HCT116 (cell line): ENCODE measurements at regions not wholly inside any gene's neighbourhood (a gene's known extent, or its start where the extent isn't known, plus 50 kb on each side); places are given as distances from the start of the nearest gene placed in this dataset.

ENCODE experiments used
- ATAC-seq: fragments of 200-7000 bp; cut with Tn5 transposase; 2 replicates; pipeline ENCODE4 v1.9.1; 2020; ENCODE audit warnings: mild to moderate bottlenecking, moderate library complexity
- BruUV-seq: library from RNA; stranded (reverse); fragments of 400-500 nt; replicated peaks from 2 replicates; lab custom pipeline; 2021; lab: Mats Ljungman, UMichigan
- CTCF ChIA-PET: fragments of 300-600 bp; sonication (Branson Sonifier 250); formaldehyde crosslinking; loops from one replicate; lab custom pipeline; 2021; ENCODE audit warnings: antibody characterized with exemption; lab: Charles Lee
- POLR2A ChIA-PET: fragments of 300-600, 350-600 bp; sonication (Branson Sonifier 250); formaldehyde crosslinking; loops from one replicate; lab custom pipeline; 2021; ENCODE audit warnings: antibody characterized with exemption; lab: Charles Lee
- RAD21 ChIA-PET, 2 experiments: fragments of 300-600 bp; sonication (Branson Sonifier 250); formaldehyde crosslinking; loops; one replicate each; lab custom pipeline; 2023; ENCODE audit warnings: low total read pairs in 2 of 2; ENCODE audit not compliant: uncharacterized antibody in 2 of 2, unreplicated experiment in 2 of 2, low non-redundant PET in 1 of 2; lab: Charles Lee
- DNase-seq: peaks from one replicate; pipeline ENCODE4 v3.0.0-alpha.2; 2010; ENCODE audit warnings: low read depth, low spot score
- H2AFZ ChIP-seq: fragments of 200-600 bp; shearing (Covaris generic), sonication (generic); 2 replicates; pipeline ENCODE4 v1.6.1; 2017; ENCODE audit warnings: low read depth, mixed run types, mixed read lengths, antibody characterized with exemption, low read length; ENCODE audit not compliant: poor library complexity, severe bottlenecking
- H3K27ac ChIP-seq: 2 replicates; pipeline ENCODE4 v1.5.1; 2012; ENCODE audit warnings: low read depth, low read length
- H3K27me3 ChIP-seq: fragments of 200-600 bp; sonication (generic); 2 replicates; pipeline ENCODE4 v1.6.1; 2016; ENCODE audit warnings: mixed run types, low read length, mixed read lengths; ENCODE audit not compliant: insufficient read depth
- H3K36me3 ChIP-seq, 2 experiments: fragments of 200-500 bp in 1 of 2; fragments of 200-600 bp in 1 of 2; sonication (Bioruptor generic) in 1 of 2; sonication (generic) in 1 of 2; 2 replicates each; pipeline versions ENCODE4 v1.5.1 to v1.6.1; 2014 to 2016; ENCODE audit warnings: low read length in 2 of 2, inconsistent platforms in 1 of 2, mixed read lengths in 1 of 2, mixed run types in 1 of 2; ENCODE audit not compliant: insufficient read depth in 2 of 2, control insufficient read depth in 1 of 2
- H3K4me1 ChIP-seq, 2 experiments: fragments of 200-600 bp in 1 of 2; sonication (generic) in 1 of 2; 2 replicates each; pipeline versions ENCODE4 v1.5.1 to v1.6.1; 2012 to 2017; ENCODE audit warnings: low read length in 2 of 2, inconsistent platforms in 1 of 2, mild to moderate bottlenecking in 1 of 2, mixed read lengths in 1 of 2, mixed run types in 1 of 2, moderate library complexity in 1 of 2; ENCODE audit not compliant: insufficient read depth in 2 of 2, control insufficient read depth in 1 of 2
- H3K4me2 ChIP-seq: fragments of 200-600 bp; sonication (generic); 2 replicates; pipeline ENCODE4 v1.6.1; 2017; ENCODE audit warnings: mixed run types, low read length, mixed read lengths
- H3K4me3 ChIP-seq, 2 experiments: fragments of 200-600 bp in 1 of 2; sonication (generic) in 1 of 2; replicated peaks in 1 of 2; 2 replicates each; pipeline ENCODE4 v1.5.1; 2011 to 2016; ENCODE audit warnings: low read length in 2 of 2, control low read depth in 1 of 2, low read depth in 1 of 2, mild to moderate bottlenecking in 1 of 2, mixed read lengths in 1 of 2, mixed run types in 1 of 2
- H3K79me2 ChIP-seq: fragments of 200-600 bp; sonication (generic); 2 replicates; pipeline ENCODE4 v1.6.1; 2017; ENCODE audit warnings: mild to moderate bottlenecking, mixed run types, low read length, moderate library complexity, mixed read lengths; ENCODE audit not compliant: insufficient read depth
- H3K9ac ChIP-seq: fragments of 200-600 bp; sonication (generic); 2 replicates; pipeline ENCODE4 v1.6.1; 2016; ENCODE audit warnings: low read length, mixed read lengths
- H3K9me2 ChIP-seq: fragments of 200-600 bp; sonication (generic), shearing (Covaris generic); 2 replicates; pipeline ENCODE4 v1.6.1; 2017; ENCODE audit warnings: mixed run types, mild to moderate bottlenecking, moderate library complexity; ENCODE audit not compliant: insufficient read depth
- H3K9me3 ChIP-seq, 2 experiments: fragments of 200-500 bp in 1 of 2; fragments of 200-600 bp in 1 of 2; sonication (Bioruptor generic) in 1 of 2; sonication (generic) in 1 of 2; 2 replicates each; pipeline ENCODE4 v1.6.1; 2014 to 2017; ENCODE audit warnings: low read length in 2 of 2, mixed read lengths in 2 of 2, inconsistent platforms in 1 of 2, low read depth in 1 of 2, mild to moderate bottlenecking in 1 of 2, mixed run types in 1 of 2, moderate library complexity in 1 of 2; ENCODE audit not compliant: control insufficient read depth in 1 of 2, insufficient read depth in 1 of 2
- H4K20me1 ChIP-seq: fragments of 200-600 bp; sonication (generic), shearing (Covaris generic); 2 replicates; pipeline ENCODE4 v1.6.1; 2017; ENCODE audit warnings: mixed run types, mild to moderate bottlenecking, moderate library complexity; ENCODE audit not compliant: insufficient read depth
- CBX3 ChIP-seq: IDR thresholded peaks from 2 replicates; pipeline ENCODE4 v1.6.1; 2012; ENCODE audit warnings: low read depth
- EGR1 ChIP-seq: IDR thresholded peaks from 2 replicates; pipeline ENCODE4 v1.6.1; 2012; ENCODE audit warnings: low read depth
- EZH2phosphoT487 ChIP-seq: fragments of 200-600 bp; IDR thresholded peaks from 2 replicates; pipeline ENCODE4 v1.6.1; 2018; ENCODE audit warnings: antibody characterized with exemption, borderline replicate concordance
- FOSL1 ChIP-seq: IDR thresholded peaks from 2 replicates; pipeline ENCODE4 v1.6.1; 2012; ENCODE audit warnings: low read depth
- JUND ChIP-seq: IDR thresholded peaks from 2 replicates; pipeline ENCODE4 v1.6.1; 2012
- POLR2AphosphoS5 ChIP-seq: IDR thresholded peaks from 2 replicates; pipeline ENCODE4 v1.6.1; 2011; ENCODE audit warnings: mild to moderate bottlenecking, low read depth, low read length, moderate library complexity
- TCF7L2 ChIP-seq: IDR thresholded peaks from 2 replicates; pipeline ENCODE4 v1.7.0; 2011; ENCODE audit warnings: borderline replicate concordance, inconsistent platforms; ENCODE audit not compliant: insufficient read depth, insufficient read length; ENCODE audit errors: extremely low read depth
- ZBTB33 ChIP-seq: IDR thresholded peaks from 2 replicates; pipeline ENCODE4 v1.6.1; 2011; ENCODE audit warnings: mild to moderate bottlenecking, low read length, moderate library complexity; ENCODE audit not compliant: insufficient replicate concordance; ENCODE audit errors: extremely low read depth
- ZFX ChIP-seq: fragments of 450-650 bp; IDR thresholded peaks from 2 replicates; pipeline ENCODE4 v1.6.1; 2017
- intact Hi-C: fragments of 100-400 bp; cut with micrococcal nuclease; formaldehyde crosslinking; loops from 2 replicates; pipeline ENCODE4 v1.10.0; 2022

- no peaks in the 10 kb centered on the region for H3K9me2 ChIP-seq
- ChIA-PET POLR2A (no interaction called here), CTCF (no interaction called here), RAD21 (no interaction called here)
- no peaks in the 10 kb centered on the region for H3K36me3 ChIP-seq
- H3K79me2 ChIP-seq = no peaks in the 10 kb centered on the region
- no peak overlapping the region for H3K27ac ChIP-seq
- BruUV-seq = no TSS peak
- H3K4me3 ChIP-seq = no peak overlapping the region
- ATAC-seq (no peak), DNase-seq (no peak)
- intact Hi-C loops = no loop called here
- peaks cover 15% of the 10 kb centered on the region; the same call in 1 of the 2 replicates for H3K27me3 ChIP-seq
- no peaks in the 10 kb centered on the region for H3K4me1 ChIP-seq
- H2AFZ ChIP-seq = no peak overlapping the region
- no peak overlapping the region for H3K4me2 ChIP-seq
- H3K9ac ChIP-seq = no peak overlapping the region
- TF ChIP-seq CBX3 (no peak), FOSL1 (no peak), TCF7L2 (no peak), POLR2AphosphoS5 (no peak), EGR1 (no peak), ZBTB33 (no peak), JUND (no peak)
- H3K9me3 ChIP-seq = no peaks in the 10 kb centered on the region
- H4K20me1 ChIP-seq = no peaks in the 10 kb centered on the region
Measured at GRCh38 chr2:239473211-239473805, 72.5 kb upstream of the HDAC4 start.

GRCh38 chr2:239472235-239472775 is 71.5 kb upstream of the HDAC4 start:
- no peaks in the 10 kb centered on the region for H3K36me3 ChIP-seq
- H3K79me2 ChIP-seq = no peaks in the 10 kb centered on the region
- ChIA-PET CTCF (no interaction called here), POLR2A (no interaction called here), RAD21 (no interaction called here)
- H3K9ac ChIP-seq = no peak overlapping the region
- ATAC-seq (no peak), DNase-seq (no peak)
- H2AFZ ChIP-seq = no peak overlapping the region
- H4K20me1 ChIP-seq = no peaks in the 10 kb centered on the region
- TF ChIP-seq EZH2phosphoT487 (no peak), JUND (no peak), ZFX (no peak), CBX3 (no peak), FOSL1 (no peak)
- no peaks in the 10 kb centered on the region for H3K9me2 ChIP-seq
- H3K27me3 ChIP-seq = peaks cover 15% of the 10 kb centered on the region; the same call in 1 of the 2 replicates
- no peak overlapping the region for H3K4me3 ChIP-seq
- no peak overlapping the region for H3K27ac ChIP-seq
- intact Hi-C loops = no loop called here
- no peaks in the 10 kb centered on the region for H3K4me1 ChIP-seq
- BruUV-seq = no TSS peak
- no peak overlapping the region for H3K4me2 ChIP-seq
- no peaks in the 10 kb centered on the region for H3K9me3 ChIP-seq
